GM19438 (cell line): ENCODE measurements at regions not wholly inside any gene's neighbourhood (a gene's known extent, or its start where the extent isn't known, plus 50 kb on each side); places are given as distances from the start of the nearest gene placed in this dataset.

ENCODE experiments used
- ATAC-seq: cut with Tn5 transposase; IDR thresholded peaks from one replicate; pipeline ENCODE4 v1.9.1; 2021; ENCODE audit warnings: low read depth; ENCODE audit not compliant: unreplicated experiment

DNA sequence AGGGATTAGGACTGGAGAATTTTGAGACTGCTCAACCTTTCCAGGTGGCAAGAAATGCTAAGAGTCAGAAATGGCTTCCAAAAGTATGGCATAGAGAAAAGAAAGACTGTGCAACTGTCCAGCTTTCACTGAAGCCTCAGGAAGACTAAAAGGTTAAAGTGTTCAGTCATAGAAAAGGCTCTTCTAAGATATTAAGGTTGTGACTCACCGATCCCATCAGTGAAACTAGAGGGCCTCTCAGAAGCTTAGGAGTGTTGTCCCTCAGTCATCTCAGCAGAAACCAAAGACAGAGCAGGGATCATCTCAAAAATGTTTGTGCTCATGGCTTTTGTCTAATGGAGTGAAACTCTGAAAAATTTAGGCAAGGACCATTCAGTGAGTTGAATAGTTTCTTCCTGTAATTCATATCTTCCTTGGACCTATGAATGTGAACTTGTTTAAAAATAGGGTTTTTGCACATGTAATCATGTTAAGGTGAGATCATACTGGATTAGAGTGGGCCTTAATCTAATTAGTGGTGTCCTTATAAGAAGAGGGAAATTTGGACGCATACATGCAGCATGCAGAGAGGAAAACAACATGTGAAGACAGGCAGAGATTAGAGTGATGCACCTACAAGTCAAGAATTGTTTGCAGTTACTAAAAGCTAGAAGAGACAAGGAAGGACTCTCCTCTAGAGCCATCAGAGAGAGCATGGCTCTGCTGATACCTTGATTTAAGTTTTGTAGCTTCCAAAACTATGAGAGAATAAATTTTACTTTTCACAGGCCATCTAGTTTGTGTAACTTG lies 71.3 kb downstream of the RPE65 start:
- ATAC-seq = no peak

DNA sequence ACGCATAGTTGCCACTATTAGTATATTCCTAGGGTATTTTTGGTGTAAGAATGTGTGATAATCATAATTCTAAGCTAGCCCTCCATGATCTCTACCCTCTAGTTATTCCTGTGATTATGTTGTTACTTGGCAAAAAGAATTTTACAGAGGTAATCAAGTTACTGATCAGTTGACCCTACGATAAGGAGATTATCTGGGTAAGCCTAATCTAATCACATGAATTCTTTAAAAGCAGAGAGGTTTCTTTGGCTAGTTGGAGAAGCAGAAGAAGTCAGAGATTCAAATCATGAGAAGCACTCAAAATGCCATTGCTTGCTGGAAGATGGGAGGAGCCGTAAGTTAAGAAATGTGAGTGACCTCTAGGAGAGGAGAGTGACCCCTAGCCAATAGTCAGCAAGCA lies 72.7 kb downstream of the RPE65 start:
- no peak for ATAC-seq

DNA sequence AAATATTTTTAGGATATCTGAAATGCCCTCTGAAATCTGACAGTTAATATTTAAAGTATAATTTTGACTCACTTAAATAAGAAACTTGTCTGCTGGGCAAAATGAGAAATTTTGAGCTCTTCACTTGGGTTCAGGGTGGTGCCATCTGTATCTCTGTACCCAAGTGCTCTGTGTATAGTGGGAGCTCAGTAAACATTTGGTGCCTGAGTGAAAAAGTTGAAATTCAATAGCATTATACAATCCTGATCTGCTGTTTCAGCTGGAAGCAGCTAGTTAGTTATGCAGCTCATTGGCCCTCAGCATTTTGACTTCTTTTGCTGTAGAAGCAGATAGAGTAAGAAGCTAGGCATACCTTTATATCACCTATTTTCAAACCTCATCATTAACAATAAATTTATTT lies 73.3 kb downstream of the RPE65 start:
- no peak for ATAC-seq

DNA sequence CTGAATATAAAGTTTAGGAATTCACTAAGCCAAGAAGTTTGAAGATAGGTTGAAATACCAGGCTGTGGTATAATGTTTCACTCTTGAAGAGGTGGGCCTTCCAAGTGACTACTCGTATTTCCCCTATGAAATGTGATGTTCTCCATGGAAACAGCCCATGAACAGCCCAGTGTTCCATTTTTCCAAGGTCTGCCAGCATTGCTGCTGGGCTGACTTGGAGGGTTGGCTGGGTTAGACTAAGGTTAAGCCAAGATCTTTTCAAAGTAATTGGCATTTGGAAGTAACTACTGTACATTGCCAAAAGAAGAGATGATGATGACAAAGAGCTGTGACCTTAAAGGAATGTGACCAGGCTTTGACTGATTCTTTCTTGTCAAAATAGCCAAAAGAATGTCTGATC lies 73.8 kb downstream of the RPE65 start:
- no peak for ATAC-seq

DNA sequence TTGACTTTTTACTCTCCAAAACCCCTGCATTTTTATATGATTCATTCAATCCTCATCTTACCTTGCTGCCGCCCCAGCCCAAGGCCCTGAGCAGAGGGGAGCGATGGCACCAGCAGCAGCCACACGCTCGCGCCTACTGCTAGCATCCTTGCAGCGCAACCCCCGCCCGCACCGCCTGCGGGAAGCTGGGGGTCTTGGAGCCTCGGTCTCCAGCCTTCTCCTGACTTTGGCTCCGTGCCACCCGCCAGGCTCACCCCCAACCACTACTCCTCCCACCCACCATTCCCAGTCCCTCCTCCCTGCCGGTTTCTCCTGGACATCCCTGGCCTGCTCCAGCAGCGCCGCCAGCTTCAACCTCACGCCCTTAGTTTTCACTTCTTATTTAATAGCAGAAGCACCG lies 76.6 kb downstream of the RPE65 start:
- no peak for ATAC-seq

DNA sequence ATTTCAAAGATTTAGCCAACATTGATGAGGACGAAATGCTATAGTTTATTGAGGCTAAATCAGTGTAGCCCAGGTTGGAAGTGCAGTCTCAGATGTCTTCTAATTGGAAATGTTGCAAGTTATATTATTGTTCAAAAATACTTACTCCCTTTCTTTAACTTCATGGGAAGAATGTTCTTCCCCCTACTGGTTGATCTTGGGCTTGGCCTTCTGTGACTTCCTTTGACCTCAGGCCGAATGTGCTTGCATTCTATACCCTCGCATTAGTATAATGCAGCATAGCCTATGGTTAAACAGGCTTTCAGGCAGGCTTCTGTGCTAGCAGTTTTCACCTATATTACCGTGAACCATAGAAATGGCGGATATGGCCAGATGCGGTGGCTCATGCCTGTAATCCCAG lies 77.3 kb downstream of the RPE65 start:
- no peak for ATAC-seq

DNA sequence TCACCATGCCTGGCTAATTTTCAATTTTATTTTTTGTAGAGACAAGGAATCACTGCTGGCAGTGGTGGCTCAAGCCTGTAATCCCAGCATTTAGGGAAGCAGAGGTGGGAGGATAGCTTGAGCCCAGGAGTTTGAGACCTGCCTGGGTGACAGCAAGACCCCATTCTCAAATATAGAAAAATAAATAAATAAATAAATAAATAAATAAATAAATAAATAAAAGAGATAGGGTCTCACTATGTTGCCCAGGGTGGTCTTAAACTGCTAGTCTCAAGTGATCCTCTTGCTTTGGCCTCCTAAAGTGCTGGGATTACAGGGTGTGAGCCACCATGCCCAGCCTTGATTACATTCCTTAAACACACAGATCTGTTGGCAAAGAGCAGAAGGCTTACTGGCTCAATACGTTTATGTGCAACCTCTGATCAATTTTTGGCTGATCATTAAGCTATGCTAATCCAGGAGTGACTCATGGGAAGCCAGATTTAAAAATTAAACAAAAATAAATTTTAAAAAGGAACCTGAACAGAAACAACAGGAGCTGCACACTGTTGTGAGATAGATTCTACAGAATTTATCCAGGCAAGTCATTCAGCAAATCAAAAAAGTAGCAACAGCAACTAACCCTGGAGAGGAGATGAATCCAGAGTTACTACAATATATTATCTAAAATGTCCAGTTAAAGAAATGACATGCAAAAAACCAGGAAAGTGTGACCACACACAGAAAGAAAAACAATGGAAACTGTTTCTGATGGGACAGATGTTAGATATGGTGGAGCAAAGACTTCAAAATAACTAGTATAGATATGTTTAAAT lies 79.4 kb downstream of the RPE65 start:
- no peak for ATAC-seq

DNA sequence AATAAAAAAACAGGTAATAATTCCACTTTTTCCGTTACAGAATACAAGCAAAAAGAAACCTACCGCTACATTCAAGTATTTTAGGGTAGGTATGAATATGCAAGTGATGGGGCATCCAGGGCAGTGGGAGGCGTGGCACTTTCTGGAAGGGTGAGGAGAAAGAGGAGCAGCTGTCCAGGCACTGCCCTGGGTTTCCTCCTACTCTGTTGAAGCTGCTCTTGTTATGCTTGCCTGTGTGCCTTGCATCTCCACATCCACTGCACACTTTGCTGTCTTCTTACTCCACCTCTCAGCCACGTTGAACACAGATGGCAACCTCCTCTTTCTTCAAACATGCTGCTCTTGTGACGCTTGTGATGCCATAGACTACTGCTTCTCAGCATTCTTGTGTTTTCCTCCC lies 83.2 kb downstream of the RPE65 start:
- ATAC-seq = no peak

DNA sequence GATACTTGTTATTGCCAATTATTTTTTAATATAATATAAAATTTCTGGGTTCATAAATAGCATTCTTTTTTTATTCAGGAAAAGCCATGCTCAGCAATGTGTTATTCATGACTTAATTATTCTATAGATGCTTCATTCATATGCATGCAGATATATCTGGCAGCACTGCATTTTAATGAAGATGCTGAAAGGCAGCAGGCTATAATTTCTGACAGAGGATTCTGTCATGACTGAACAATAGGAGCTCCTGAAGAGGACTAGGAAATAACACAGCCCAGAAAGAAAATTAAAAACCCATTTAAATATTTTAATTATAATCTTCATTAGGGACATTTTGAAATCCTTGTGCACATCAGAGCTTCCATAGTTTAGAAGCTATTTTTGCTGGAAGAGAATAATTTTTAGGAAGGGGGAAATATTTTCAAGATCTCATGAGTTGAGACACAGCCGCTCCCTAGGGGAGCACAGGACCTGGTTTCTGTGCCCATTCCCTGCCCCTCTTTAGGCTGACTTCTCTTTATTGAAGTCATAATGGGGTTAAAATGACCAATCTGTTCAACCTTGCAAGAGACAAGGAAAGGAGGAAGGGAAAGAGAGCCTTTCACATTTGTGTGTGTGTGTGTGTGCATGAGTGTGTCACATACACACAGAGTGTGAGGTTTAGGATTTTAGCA lies 83.9 kb downstream of the RPE65 start:
- ATAC-seq = no peak

DNA sequence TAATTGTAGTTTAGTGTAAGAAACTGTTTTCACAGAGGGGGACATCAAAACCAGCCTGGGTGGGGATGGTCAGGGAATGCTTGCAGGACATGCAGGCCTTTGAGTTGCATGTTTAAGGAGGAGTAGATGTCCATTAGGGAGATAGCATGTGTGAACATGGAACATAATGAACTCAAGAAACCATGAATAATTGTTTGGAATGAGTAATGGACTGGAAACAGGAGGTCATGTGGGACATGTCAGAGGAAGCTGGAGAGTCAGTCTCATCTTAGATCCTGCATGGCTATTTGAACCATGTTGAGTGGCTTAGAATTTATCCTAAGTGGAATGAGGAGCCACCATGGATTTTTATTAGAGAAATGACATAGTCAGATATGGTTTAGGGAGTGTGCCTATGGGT lies 86.4 kb downstream of the RPE65 start:
- ATAC-seq = no peak

DNA sequence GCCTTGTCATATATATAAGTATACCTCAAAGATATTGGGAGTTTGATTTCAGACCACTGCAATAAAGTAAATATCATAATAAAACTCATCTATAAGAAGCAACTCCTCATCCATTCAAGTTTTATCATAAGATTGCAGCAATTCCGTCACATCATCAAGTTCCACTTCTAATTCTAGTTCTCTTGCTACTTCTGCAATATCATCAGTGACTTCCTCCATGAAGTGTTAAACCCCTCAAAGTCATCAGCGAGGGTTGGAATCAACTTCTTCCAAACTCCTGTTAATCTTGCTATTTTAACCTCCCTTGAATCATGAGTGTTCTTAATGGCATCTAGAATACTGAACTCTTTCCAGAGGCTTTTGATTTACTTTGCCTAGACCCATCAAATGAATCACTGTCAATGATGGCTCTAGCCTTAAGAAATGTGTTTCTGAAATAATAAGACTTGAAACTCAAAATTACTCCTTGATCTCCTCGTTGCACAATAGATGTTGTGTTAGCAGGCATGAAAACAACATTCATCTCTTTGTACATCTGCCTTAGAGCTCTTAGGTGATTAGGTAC lies 88.3 kb downstream of the RPE65 start:
- no peak for ATAC-seq

DNA sequence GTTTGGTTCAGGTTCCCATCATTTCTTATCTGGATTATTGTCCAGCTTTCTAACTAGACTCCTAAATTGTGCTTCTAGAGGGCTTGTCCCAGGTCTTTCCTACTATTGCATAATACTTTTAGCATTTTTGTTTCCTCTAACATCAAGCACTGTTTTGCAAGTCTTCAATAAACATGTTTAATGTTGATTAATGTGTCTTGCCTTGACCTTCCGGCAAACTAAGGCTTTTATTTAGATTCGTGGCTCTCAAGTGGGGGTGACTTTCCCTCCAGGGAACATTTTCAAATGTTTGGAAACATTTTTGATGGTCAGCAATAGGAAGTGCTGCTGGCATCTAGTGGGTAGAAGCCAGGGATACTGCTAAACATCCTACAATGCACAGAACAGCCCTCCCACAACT lies 90.7 kb downstream of the RPE65 start:
- no peak for ATAC-seq

DNA sequence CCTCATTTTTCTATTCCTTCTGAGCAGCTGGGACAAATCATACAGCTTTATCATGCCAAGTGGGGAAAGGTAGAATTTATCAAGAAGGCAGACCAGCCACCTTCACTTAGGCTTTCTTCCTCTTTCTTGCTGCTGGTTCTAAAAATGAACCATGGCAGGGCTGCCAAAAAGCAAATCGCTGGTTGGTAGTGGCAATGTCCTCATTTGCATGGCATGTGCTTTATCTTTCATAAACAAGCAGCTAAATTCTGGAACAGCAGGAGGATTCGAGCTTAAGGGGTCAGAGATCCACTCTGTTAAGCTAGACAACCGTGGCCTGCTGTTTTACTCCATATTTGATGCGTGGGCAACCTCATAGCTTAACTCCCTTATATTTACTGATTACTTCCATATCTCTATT lies 91.3 kb downstream of the RPE65 start:
- no peak for ATAC-seq

DNA sequence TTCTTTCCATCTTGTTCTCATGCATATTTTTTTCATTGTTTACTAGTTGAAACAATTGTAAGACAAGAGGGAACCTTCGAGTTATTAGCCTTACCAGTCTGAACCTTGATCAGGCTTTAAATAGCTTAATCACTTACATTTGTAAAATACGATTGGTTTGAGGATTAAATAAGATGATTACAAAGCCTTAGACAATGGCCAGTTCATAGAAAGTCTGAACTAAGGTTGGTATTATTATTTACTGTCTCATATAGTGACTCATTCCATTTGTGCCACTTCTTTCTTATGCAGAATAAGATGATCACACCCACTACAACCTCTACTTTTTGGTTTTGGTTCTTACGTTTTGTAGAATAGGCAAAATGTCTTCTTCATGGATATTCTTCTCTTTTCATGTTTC lies 94.1 kb downstream of the RPE65 start:
- no peak for ATAC-seq

DNA sequence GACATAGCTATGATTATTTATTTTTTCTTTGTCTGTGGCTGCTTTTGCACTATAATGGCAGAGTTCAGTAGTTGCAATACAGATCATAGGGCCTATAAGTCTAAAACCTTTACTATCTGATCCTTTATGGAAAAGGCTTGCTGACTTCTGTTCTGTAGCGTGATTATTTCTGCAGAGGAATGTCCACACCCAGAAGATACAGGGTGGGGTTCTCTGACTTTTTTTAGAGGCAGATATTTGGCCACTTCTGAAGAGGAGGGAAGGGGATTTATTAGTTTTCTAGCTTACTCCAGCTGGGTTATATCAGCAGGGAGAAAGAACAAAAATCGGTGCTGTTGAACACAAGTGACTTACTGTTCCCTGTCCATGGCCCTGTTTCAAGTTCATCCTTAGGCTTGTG lies 97.6 kb downstream of the RPE65 start:
- no peak for ATAC-seq

DNA sequence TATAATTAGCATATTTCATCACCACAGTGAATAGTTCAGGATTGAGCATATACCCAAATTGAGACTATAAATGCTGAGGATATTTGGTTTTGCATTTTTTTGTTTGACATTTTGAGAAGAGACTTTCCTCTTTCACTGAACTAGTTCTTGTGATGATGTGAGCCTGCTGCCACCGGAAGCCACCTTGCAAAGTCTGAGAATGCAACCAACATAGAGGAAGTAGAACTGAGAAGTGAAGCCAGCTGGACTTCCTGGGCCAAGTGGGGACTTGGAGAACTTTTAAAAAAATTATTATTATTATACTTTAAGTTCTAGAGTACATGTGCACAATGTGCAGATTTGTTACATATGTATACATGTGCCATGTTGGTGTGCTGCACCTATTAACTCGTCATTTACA lies 102.3 kb downstream of the RPE65 start:
- peak; percentile 96 for ATAC-seq

DNA sequence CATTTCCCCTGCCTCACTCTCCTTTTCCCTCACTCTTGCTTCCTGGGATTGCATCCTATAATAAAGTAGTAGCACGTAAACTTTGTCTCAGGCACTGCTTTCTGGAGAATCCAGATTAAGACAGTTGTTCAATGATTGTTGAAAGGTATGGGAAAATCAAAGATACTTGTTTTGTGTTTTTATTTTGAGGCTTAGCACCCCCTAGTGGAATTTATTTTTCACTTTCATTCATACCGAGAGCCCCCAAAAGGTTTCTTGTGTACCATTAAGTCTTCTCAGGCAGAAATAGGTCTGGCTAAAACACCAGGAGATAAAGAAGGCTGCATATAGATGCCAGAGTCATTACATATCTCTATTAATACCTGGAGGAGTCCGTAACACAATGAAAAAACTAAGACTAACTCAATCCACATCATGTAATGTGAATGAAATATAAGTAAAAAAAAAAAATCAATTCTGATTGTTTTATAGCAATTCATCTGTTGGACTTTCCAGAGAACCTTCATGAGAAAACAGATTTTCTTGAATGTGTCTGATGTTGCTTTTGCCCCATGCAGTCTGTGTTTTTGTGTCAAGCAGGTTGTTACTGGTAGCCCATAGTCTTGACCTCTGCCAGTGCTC lies 103.5 kb downstream of the RPE65 start:
- ATAC-seq = no peak

DNA sequence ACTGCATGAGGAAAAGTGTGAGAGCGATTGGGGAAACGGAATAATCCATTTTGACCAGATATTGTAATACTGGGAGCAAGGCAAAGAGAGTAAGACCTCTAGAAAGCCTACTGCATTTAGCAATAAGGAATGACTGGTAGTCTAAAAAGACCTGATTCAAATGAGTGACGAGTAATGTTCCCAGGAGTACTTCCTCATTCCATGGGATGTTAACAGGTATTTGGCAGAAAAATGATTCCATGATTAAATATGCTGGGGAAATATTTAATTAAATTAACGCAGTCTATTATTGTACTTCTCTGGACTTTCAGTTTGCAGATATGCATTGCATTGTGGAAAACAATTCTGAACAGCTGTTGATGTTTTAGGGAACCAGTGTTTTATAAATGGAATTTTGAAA lies 105.5 kb downstream of the RPE65 start:
- ATAC-seq = no peak

DNA sequence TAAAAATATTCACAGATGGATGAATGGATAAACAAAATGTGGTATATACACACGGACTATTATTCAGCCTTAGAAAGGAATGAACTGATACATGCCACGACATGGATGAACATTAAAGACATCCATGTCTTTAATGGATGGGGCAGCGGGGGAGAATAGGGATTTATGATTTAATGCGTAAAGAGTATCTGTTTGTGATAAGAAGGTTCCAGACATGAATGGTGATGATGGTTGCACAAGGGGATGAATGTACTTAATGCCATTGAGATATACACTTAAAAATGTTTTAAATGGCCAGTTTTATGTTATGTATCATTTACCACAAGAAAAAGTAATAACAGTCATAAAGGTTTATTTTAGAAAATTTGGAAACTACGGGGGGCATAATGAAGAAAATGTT lies 108.6 kb upstream of the WLS start:
- no peak for ATAC-seq

DNA sequence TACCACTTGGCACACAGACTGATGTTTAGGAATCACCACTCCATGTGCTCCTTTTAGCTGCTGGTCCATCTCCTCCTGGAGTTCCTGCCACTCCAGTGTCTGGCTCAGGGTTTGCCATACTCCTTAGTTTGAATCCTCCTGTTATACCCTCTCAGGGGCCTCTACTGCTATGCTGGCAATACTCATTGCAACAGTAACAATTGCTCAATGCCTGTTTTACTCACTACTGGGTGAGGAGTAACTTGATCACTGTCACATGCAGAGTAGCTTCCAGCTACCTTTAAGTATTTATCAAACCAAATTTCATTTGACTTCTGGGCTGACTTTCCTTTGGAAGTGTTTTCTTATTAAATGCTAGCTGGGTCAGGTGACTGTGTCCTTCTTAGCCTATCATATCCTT lies 107.2 kb upstream of the WLS start:
- ATAC-seq = no peak

DNA sequence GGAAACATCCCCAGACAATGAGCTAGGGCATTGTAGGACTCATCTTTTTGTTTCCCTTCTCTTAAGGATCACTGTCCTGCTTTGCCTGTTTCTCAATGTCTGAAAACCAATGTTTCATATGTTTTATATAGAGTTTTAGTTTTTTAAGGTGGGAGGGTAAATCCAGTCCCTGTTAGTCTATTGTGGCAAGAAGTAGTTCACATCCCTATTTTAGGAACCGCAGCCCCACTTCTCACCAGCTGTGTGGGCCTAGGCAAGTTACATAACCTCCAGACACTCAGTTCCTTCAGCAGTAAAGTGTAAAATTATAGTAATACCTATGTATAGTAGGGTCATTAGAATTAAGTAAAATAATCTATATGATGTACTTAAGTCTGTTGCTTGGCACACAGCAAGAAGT lies 105.8 kb upstream of the WLS start:
- ATAC-seq = no peak
